ENCODE measurements at regions not wholly inside any gene's neighbourhood (a gene's known extent, or its start where the extent isn't known, plus 50 kb on each side); places are given as distances from the start of the nearest gene placed in this dataset.
"Not testable (repeated sequence)": the region's sequence is repeated elsewhere in the genome, so short reads cannot be mapped to it uniquely, and the experiment has no call there.

GRCh38 chr9:87405677-87406542 lies 91.8 kb upstream of the DAPK1 start:
- no peak for DNase-seq (ENCODE audit: low read depth)
- no peak for TF ChIP-seq CTCF (IDR thresholded peaks at IDR 0.05; ENCODE audit: control insufficient read depth, extremely low read depth, insufficient read depth)
- no peak overlapping the region for H3K4me3 ChIP-seq (ENCODE audit: low read depth, low read length)

- no peak overlapping the region for H3K4me3 ChIP-seq (ENCODE audit: low read depth, low read length)
- TF ChIP-seq CTCF (IDR thresholded peaks at IDR 0.05; ENCODE audit: control insufficient read depth, extremely low read depth, insufficient read depth), result no peak
- DNase-seq (ENCODE audit: low read depth), result peak; percentile 44
These were observed 91.0 kb upstream of the DAPK1 start for GRCh38 chr9:87406543-87407166.

- not testable (repeated sequence) for DNase-seq (ENCODE audit: low read depth); H3K4me3 ChIP-seq (ENCODE audit: low read depth, low read length)
These were observed 87.3 kb upstream of the DAPK1 start for GRCh38 chr9:87410047-87411005.

GRCh38 chr9:87420884-87421283 lies 76.8 kb upstream of the DAPK1 start:
- no peak for DNase-seq (ENCODE audit: low read depth)
- TF ChIP-seq CTCF (IDR thresholded peaks at IDR 0.05; ENCODE audit: control insufficient read depth, extremely low read depth, insufficient read depth), result no peak
- no peak overlapping the region for H3K4me3 ChIP-seq (ENCODE audit: low read depth, low read length)

GRCh38 chr9:87421734-87422133 lies 75.9 kb upstream of the DAPK1 start:
- no peak overlapping the region for H3K4me3 ChIP-seq (ENCODE audit: low read depth, low read length)
- TF ChIP-seq CTCF (IDR thresholded peaks at IDR 0.05; ENCODE audit: control insufficient read depth, extremely low read depth, insufficient read depth), result no peak

GRCh38 chr9:87422999-87423398 lies 74.7 kb upstream of the DAPK1 start:
- H3K4me3 ChIP-seq (ENCODE audit: low read depth, low read length), result no peak overlapping the region
- DNase-seq (ENCODE audit: low read depth), result peak; percentile 61
- 0 out of 2 replicates have a peak, but pooled peaks have one; percentile 8 for TF ChIP-seq CTCF (IDR thresholded peaks at IDR 0.05; ENCODE audit: control insufficient read depth, extremely low read depth, insufficient read depth)

More at GRCh38 chr9:87421734-87422133, 75.9 kb upstream of the DAPK1 start:
- DNase-seq (ENCODE audit: low read depth), result no peak

GRCh38 chr9:87423885-87424284 lies 73.8 kb upstream of the DAPK1 start:
- DNase-seq (ENCODE audit: low read depth); H3K4me3 ChIP-seq (ENCODE audit: low read depth, low read length): not testable (repeated sequence)
